ENCODE measurements at regions not wholly inside any gene's neighbourhood (a gene's known extent, or its start where the extent isn't known, plus 50 kb on each side); places are given as distances from the start of the nearest gene placed in this dataset.
A peak's percentile ranks its signal among the peaks of the same experiment; 100 is the strongest.

DNA sequence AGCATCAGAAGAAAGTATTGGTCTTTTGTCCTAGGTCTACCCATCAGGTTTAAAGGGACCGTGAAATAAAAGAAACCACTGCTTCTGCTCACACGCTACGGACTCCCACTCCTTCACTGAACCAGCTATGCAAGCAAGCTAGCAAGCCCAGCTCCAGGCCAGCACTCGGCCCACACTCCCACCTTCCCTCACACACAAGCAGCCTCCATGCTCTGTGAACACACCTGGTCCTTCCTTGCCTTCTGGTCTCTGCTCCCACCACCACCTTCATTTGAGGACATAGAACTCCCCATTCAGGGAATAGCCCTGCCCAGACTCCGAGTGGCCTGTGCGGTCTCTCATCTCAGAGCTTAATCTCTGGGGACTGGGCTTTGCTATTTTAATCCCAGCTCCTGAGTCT lies 436.4 kb upstream of the CDH4 start:
- no peak for DNase-seq
- Mint-ChIP-seq H3K36me3 (ENCODE audit: low read depth) (peaks cover 1% of the 10 kb centered on the region), H3K27me3 (peaks cover 7% of the 10 kb centered on the region), H3K27ac (no peak overlapping the region), H3K4me1 (peaks cover 10% of the 10 kb centered on the region), H3K9me3 (peaks cover 10% of the 10 kb centered on the region), H3K4me3 (no peak overlapping the region)
- POLR2A ChIA-PET = no interaction called here
- CTCF ChIA-PET = no interaction called here

DNA sequence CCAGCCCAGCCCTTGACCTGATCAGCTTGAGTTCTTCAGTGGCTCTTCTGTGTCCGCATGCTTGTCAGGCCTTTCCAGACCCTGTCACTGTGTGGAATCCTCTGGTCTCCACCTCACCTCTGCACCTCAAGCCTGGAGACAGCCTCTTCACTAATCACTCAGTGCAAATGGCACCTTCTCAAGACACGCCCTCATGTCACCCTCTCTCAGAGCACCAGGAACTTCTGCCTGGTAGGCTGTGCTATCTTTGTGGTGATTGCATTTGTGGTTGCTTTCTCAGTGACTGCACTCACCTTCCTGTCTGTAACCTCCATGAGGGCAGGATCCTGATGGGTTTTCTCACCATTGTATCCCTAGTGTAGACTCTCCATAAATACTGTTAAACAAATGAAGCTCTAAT lies 435.2 kb upstream of the CDH4 start:
- Mint-ChIP-seq H3K36me3 (ENCODE audit: low read depth) (peaks cover 1% of the 10 kb centered on the region), H3K27me3 (peaks cover 11% of the 10 kb centered on the region), H3K4me1 (peaks cover 19% of the 10 kb centered on the region), H3K4me3 (no peak overlapping the region), H3K27ac (no peak overlapping the region), H3K9me3 (peaks cover 11% of the 10 kb centered on the region)
- ChIA-PET CTCF (no interaction called here), POLR2A (no interaction called here)
- no peak for DNase-seq

DNA sequence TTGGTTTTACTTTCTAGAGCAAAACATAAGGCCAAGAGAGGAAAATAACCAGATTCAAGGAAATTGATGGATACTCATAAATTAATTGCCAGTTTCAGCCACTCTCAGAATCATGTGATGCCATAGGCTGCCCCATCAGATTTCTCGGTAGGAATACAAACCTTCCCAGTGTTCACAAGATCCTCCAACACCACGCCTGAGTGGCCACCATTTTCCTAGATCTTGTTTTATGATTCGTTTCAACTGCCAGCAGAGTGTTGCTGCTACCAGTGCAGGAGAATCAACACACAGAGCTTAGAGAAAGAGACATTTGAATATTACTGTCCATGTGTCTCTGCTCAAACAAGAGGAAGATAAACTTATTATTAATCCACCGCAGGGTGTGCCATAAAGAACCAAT lies 434.2 kb upstream of the CDH4 start:
- H3K9me3 Mint-ChIP-seq = peaks cover 13% of the 10 kb centered on the region
- ChIA-PET POLR2A (no interaction called here), CTCF (no interaction called here)
- H3K4me3 Mint-ChIP-seq = no peak overlapping the region
- peaks cover 1% of the 10 kb centered on the region for H3K36me3 Mint-ChIP-seq (ENCODE audit: low read depth)
- peaks cover 14% of the 10 kb centered on the region for H3K27me3 Mint-ChIP-seq
- peaks cover 20% of the 10 kb centered on the region for H3K4me1 Mint-ChIP-seq
- DNase-seq = no peak
- no peak overlapping the region for H3K27ac Mint-ChIP-seq

DNA sequence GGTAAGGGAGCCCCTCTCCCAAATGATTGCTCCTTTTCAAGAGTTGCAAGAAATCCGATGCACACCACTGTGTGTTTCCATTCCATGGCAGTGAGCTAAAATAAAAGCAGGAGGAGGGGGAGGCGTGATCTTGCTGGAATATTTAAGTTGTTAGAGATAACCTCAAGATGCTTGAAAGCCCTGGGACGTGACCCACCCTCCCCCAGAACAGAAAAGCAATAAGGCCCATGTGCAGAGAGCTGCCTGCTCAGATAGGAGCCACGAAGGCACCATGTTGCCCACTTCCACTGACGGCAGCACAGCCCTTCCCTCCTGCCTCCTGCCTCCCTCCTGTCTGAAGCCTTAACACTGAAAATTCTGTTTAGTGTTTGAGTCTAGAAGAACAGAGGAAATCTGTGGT lies 432.6 kb upstream of the CDH4 start:
- Mint-ChIP-seq H3K36me3 (ENCODE audit: low read depth) (peaks cover 1% of the 10 kb centered on the region), H3K9me3 (peaks cover 13% of the 10 kb centered on the region)
- POLR2A ChIA-PET = no interaction called here

DNA sequence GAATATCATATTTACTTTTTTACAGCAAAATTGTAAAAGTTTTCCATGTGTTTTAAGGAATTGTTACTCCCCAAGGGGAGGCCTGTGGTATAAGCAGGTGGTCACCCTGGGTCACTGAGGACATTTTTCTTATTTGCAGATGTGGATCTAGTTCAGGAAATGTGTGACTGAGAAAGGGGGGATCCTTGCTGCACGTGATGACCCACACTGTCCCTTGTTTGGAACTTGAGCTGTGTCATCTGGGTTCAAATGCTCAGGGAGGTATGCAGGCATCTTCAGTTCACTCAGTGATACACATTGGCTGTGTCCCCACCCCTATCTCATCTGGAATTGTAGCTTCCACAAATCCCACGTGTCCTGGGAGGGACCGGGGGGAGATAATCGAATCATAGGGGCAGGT lies 431.9 kb upstream of the CDH4 start:
- H3K4me3 Mint-ChIP-seq = no peak overlapping the region
- H3K36me3 Mint-ChIP-seq (ENCODE audit: low read depth) = peaks cover 1% of the 10 kb centered on the region
- ChIA-PET CTCF (no interaction called here), POLR2A (no interaction called here)
- peaks cover 13% of the 10 kb centered on the region for H3K9me3 Mint-ChIP-seq
- peaks cover 14% of the 10 kb centered on the region for H3K27me3 Mint-ChIP-seq
- H3K4me1 Mint-ChIP-seq = peaks cover 20% of the 10 kb centered on the region
- no peak overlapping the region for H3K27ac Mint-ChIP-seq
- no peak for DNase-seq

More for the DNA sequence above, 432.6 kb upstream of the CDH4 start:
- CTCF ChIA-PET = no interaction called here
- Mint-ChIP-seq H3K4me3 (no peak overlapping the region), H3K27me3 (peaks cover 14% of the 10 kb centered on the region), H3K4me1 (peaks cover 20% of the 10 kb centered on the region), H3K27ac (no peak overlapping the region)
- no peak for DNase-seq

DNA sequence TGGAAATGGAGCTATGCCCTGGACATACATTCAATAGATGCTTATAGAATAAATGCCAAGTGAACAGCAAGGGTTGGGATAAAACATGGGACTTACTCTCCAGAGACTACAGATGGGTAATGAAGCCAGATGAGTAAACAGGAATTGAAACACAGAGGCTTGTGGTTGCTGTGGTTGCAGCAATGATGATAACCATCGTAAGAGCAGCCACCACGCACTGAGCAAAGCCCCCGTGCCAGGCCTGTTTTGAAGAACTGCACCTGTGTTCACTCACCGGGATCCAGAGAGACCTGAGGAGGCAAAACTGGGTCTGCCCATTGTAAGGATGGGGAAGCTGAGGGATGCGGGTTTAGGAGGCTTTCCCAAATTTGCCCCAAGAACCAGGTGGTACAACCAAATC lies 431.1 kb upstream of the CDH4 start:
- H3K4me3 Mint-ChIP-seq = no peak overlapping the region
- DNase-seq = peak; percentile 34
- H3K27me3 Mint-ChIP-seq = peaks cover 14% of the 10 kb centered on the region
- POLR2A ChIA-PET = no interaction called here
- H3K9me3 Mint-ChIP-seq = peaks cover 13% of the 10 kb centered on the region
- peaks cover 20% of the 10 kb centered on the region for H3K4me1 Mint-ChIP-seq
- H3K36me3 Mint-ChIP-seq (ENCODE audit: low read depth) = peaks cover 1% of the 10 kb centered on the region
- CTCF ChIA-PET = interaction anchor here (0.6 kb wide), 1 partner anchor 990 kb away, joined by 3 read pairs; no protein-coding TSS in a partner anchor
- no peak overlapping the region for H3K27ac Mint-ChIP-seq

DNA sequence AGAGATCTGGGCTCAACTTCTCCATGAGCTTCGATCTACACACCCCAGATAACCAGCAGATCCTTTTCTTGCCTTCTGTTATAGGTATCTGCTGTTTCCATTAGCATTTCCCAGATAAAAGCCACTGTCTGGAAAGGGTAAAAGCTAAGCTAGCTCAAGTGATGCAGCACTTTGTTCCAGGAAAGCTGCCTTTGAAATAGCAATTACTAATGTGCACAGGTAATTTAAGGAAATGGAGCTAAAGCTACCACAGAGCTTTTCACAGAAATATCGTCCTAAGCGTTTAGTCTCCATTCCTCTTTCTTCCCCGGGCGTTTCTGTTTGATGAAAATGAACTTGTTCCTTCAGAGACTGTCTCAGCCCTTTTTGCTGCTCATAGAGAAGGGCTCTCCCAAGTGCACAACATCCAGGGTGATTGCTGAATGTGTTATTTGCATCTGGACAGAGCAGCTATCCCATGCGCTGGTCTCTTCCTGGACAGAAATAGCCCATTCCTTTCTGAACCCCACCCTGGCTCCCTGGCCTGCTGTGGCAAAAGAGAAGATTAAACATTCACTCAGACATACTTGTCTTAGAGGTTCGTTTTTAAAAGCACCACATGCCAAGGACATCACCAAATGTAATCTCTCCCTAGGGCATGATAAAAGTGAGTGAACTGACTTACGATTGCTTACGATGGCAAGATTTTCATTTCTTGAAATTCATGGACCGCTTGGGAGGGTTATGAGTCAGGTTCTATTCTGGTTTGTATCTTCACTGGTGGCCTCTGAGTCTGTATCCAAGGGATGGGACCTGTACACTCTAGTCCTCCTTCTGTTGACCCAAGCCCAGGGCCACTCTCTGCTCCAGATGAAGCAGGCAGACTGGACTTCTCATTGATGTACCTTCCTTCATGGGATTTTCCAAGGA lies 429.1 kb upstream of the CDH4 start:
- Mint-ChIP-seq H3K27me3 (peaks cover 14% of the 10 kb centered on the region), H3K9me3 (peaks cover 5% of the 10 kb centered on the region), H3K36me3 (ENCODE audit: low read depth) (peaks cover 1% of the 10 kb centered on the region), H3K4me1 (peaks cover 20% of the 10 kb centered on the region), H3K4me3 (no peak overlapping the region), H3K27ac (no peak overlapping the region)
- DNase-seq = no peak
- ChIA-PET CTCF (no interaction called here), POLR2A (no interaction called here)

DNA sequence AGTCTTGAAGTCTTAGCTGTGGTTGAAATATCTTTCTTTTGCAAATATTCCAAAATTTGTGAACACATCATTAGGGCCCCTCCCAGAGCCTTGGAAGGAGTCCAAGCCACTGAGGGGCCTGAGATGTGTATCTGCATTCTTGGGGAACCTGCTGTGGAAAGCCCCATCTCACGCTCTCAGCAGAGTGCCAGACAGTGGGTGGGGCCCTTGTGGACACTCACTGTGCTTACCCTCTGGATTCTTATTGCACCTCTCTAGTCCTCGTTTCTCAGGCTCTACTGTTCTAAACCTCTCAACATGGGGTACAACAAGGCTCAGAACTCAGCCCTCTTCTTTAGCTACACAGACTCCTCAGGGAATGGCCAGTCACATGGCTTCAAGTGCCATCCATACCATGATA lies 416.2 kb upstream of the CDH4 start:
- Mint-ChIP-seq H3K4me1 (no peaks in the 10 kb centered on the region), H3K4me3 (no peak overlapping the region), H3K27ac (no peak overlapping the region), H3K36me3 (ENCODE audit: low read depth) (no peaks in the 10 kb centered on the region), H3K9me3 (no peaks in the 10 kb centered on the region), H3K27me3 (peaks cover 3% of the 10 kb centered on the region)
- DNase-seq = no peak
- ChIA-PET POLR2A (no interaction called here), CTCF (no interaction called here)

DNA sequence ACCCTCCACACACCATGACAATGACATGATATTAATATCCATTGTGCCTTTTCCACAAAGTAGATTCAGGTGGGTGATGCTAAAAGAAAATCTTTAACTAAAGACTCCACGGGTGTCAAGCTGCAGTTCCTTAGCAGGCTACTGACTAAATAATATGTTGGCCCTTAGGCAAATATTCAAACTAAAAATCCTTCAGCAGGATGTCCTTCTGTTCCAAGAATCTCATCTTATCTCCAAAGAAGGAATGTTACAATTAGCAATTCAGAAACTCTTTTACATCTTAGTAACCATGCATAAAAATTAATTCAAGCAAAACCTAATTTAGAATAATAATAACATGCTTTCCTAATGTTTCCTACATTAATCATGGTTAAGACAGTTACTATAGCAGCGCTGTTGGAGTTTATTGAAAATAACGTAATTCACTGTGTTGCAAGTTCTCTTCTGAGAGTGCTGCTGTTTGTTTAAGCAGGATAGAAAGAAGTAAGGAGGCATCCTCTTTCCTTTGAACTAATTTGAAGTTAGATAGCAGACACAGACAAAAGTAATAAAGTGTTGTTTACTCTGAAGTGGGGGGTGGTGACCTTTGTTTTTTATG lies 414.8 kb upstream of the CDH4 start:
- H3K27ac Mint-ChIP-seq = no peak overlapping the region
- ChIA-PET POLR2A (no interaction called here), CTCF (no interaction called here)
- no peak overlapping the region for H3K4me3 Mint-ChIP-seq
- H3K9me3 Mint-ChIP-seq = no peaks in the 10 kb centered on the region
- H3K27me3 Mint-ChIP-seq = no peaks in the 10 kb centered on the region
- no peaks in the 10 kb centered on the region for H3K4me1 Mint-ChIP-seq
- H3K36me3 Mint-ChIP-seq (ENCODE audit: low read depth) = no peaks in the 10 kb centered on the region
- DNase-seq = no peak

DNA sequence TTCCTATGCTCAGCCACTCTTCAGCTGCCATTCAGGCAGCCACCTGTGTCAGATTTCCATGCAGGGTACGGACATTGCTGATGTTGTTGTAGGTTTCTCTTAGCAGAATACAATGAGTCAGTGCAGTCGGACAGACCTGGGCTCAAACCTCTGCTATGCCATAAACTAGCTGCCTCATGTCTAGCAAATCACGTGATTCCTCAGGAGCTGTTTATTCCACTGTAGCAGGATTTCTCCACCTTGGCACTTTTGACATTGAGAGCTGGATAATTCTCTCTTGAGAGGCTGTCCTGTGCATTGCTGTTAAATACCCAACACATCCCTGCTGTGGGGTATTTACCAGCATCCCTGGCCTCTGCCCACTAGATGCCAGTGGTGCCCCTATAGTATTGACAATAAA lies 413.8 kb upstream of the CDH4 start:
- no peaks in the 10 kb centered on the region for H3K36me3 Mint-ChIP-seq (ENCODE audit: low read depth)
- no peaks in the 10 kb centered on the region for H3K27me3 Mint-ChIP-seq
- H3K4me3 Mint-ChIP-seq = no peak overlapping the region
- H3K27ac Mint-ChIP-seq = no peak overlapping the region
- CTCF ChIA-PET = no interaction called here
- H3K4me1 Mint-ChIP-seq = no peaks in the 10 kb centered on the region
- no peaks in the 10 kb centered on the region for H3K9me3 Mint-ChIP-seq
- DNase-seq = no peak
- POLR2A ChIA-PET = no interaction called here

DNA sequence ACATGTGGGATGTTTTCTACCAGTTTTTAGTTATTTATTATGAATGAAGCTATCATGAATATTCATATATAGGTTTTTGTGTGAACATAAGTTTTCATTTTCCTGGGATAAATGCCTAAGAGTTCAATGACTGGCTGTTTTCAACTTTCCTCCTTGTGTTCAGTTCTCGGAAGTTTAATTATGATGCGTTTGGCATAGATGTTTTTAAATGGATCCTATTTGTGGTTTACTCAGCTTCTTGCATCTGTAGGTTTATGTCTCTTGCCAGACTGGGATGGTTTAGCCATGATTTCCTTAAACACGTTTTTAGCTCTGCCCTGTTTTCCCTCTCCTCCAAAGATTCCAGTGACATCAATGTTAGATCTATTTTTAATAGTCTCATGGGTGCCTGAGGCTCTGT lies 411.1 kb upstream of the CDH4 start:
- Mint-ChIP-seq H3K36me3 (ENCODE audit: low read depth) (no peaks in the 10 kb centered on the region), H3K27me3 (no peaks in the 10 kb centered on the region), H3K9me3 (no peaks in the 10 kb centered on the region), H3K4me1 (no peaks in the 10 kb centered on the region), H3K4me3 (no peak overlapping the region), H3K27ac (no peak overlapping the region)
- ChIA-PET CTCF (no interaction called here), POLR2A (no interaction called here)
- DNase-seq = no peak

DNA sequence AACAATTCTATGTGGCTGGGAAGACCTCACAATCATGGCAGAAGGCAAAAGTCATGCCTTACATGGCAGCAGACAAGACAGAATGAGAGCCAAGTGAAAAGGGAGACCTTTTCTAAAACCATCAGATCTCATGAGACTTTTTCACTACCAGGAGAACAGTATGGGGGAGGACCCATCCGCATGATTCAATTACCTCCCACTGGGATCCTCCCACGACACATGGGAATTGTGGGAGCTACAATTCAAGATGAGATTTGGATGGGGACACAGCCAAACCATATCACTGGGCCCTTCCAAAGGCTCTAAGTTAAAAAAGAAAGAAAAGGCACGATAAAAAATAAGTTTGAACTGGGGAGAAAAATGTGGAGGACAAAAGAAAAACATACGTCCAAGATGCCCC lies 406.9 kb upstream of the CDH4 start:
- ChIA-PET POLR2A (no interaction called here), CTCF (no interaction called here)
- H3K4me1 Mint-ChIP-seq = no peaks in the 10 kb centered on the region
- no peaks in the 10 kb centered on the region for H3K9me3 Mint-ChIP-seq
- H3K27me3 Mint-ChIP-seq = no peaks in the 10 kb centered on the region
- H3K36me3 Mint-ChIP-seq (ENCODE audit: low read depth) = no peaks in the 10 kb centered on the region
- no peak overlapping the region for H3K4me3 Mint-ChIP-seq
- no peak for DNase-seq
- H3K27ac Mint-ChIP-seq = no peak overlapping the region

DNA sequence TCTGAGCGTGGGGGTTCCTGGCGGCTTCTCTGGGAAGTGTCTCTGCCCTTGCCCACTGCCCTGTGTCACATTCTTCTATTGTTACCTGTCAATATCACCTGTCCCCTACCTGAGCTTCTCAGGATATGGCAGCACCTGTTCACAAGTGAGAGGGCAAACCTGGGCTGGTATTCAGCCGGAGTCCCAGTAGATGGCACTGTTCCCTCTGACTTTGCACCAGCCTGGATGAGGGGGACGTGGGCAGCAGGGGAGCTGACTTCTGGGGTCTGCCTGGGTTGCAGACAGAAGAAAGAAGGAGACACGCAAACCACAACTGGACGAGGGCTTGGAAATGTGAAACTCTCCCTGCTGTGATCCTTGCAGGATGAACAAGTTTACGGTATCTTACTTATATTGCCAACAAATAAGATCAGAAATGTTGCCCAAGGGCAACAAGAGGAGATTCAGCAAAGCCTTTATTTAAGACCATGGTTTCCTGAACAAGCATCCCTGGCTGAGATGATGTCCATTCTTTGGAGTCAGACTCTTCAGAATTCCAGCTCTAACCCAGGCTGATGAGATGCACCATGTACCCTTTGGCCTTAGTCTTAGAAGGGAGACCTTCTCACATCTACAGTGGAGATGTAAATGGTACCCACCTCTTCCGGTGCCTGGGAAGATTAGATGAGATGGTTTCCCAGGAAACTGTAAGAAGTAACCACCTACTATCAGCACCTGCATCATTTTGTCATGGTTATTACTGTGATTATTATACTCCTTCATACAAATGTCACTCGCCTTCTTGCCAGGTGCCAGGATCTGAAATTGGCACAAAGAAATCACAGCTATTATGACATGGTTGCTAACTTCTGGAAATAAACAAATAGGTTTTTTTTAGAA lies 400.0 kb upstream of the CDH4 start:
- no peak overlapping the region for H3K4me3 Mint-ChIP-seq
- H3K27me3 Mint-ChIP-seq = no peaks in the 10 kb centered on the region
- no peaks in the 10 kb centered on the region for H3K36me3 Mint-ChIP-seq (ENCODE audit: low read depth)
- no peak for DNase-seq
- H3K4me1 Mint-ChIP-seq = no peaks in the 10 kb centered on the region
- POLR2A ChIA-PET = no interaction called here
- CTCF ChIA-PET = interaction anchor here (1.0 kb wide), 1 partner anchor 136 kb away, joined by 4 read pairs; no protein-coding TSS in a partner anchor
- H3K27ac Mint-ChIP-seq = no peak overlapping the region
- peaks cover 5% of the 10 kb centered on the region for H3K9me3 Mint-ChIP-seq

All from activated CD4-positive, alpha-beta T cell treated with anti-CD3 and anti-CD28 coated beads, Interleukin-2, amount 10 ng/mL, durations not matched to agents 7 days and 5 days (primary cell).